Muscle layer of duodenum (tissue), 2 donors: ENCODE measurements at regions not wholly inside any gene's neighbourhood (a gene's known extent, or its start where the extent isn't known, plus 50 kb on each side); places are given as distances from the start of the nearest gene placed in this dataset.
"Not testable (repeated sequence)": the region's sequence is repeated elsewhere in the genome, so short reads cannot be mapped to it uniquely, and the experiment has no call there.

Experiments used
- H3K27ac ChIP-seq: one replicate; pipeline ENCODE4 v1.7.0; 2013; ENCODE audit warnings: mild to moderate bottlenecking, low read length
- H3K27me3 ChIP-seq: one replicate; pipeline ENCODE4 v1.7.0; 2013; ENCODE audit warnings: low read depth, mild to moderate bottlenecking, control low read depth, low read length
- H3K36me3 ChIP-seq, 2 donors: one replicate each; pipeline ENCODE4 v1.7.0; 2013; ENCODE audit warnings: low read length in 2 of 2, control low read depth in 1 of 2, mild to moderate bottlenecking in 1 of 2; ENCODE audit not compliant: insufficient read depth in 2 of 2, control insufficient read depth in 1 of 2
- H3K4me1 ChIP-seq, 2 donors: one replicate each; pipeline ENCODE4 v1.7.0; 2013; ENCODE audit warnings: low read length in 2 of 2, mild to moderate bottlenecking in 2 of 2, control low read depth in 1 of 2, moderate library complexity in 1 of 2; ENCODE audit not compliant: insufficient read depth in 2 of 2, control insufficient read depth in 1 of 2
- H3K4me3 ChIP-seq, 2 donors: one replicate each; pipeline ENCODE4 v1.7.0; 2013; ENCODE audit warnings: low read length in 2 of 2, low read depth in 1 of 2, mild to moderate bottlenecking in 1 of 2
- H3K9me3 ChIP-seq, 2 donors: one replicate each; pipeline ENCODE4 v1.7.0; 2013; ENCODE audit warnings: low read length in 2 of 2, control low read depth in 1 of 2, mild to moderate bottlenecking in 1 of 2; ENCODE audit not compliant: control insufficient read depth in 1 of 2
- donor health status: healthy.

DNA sequence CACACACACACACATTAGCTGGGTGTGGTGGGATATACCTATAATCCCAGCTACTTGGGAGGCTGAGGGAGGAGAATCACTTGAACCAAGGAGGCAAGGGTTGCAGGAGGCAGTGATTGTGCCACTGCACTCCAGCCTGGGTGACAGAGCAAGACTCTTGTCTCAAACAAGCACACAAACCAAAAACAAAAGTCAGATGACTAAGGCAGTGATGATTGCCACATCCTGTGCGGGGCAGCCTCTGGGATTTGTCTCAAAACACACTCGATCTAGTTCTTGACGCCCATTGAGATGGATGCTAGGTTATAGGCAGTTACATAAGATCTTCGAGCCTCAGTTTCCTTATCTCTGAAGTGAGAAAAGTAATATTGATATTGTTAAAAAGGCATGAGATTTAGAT, 57.8 kb upstream of the NBPF8 start:
- not testable (repeated sequence) for H3K9me3 ChIP-seq, H3K36me3 ChIP-seq, H3K27ac ChIP-seq, H3K4me1 ChIP-seq, H3K27me3 ChIP-seq, H3K4me3 ChIP-seq

DNA sequence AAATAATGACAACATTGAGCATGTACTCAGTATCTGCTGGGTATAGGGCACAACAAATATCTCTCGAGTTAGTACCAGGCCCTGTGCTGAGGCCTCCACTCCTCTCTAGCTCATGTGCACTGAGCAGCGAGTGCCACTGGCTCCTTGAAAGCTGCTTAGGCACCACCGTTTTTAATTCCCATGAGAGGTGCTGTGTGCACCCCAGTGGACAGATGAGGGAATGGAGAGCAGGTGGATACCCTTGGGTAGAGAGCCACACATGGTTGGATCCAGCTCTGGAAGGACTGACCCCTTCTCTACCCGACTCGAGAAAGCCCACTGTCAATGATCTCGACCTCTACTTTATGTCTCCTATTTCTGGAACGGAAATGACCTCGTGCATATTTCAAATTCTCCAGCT, 58.7 kb upstream of the NBPF8 start:
- not testable (repeated sequence) for H3K9me3 ChIP-seq, H3K27ac ChIP-seq, H3K27me3 ChIP-seq, H3K36me3 ChIP-seq, H3K4me3 ChIP-seq, H3K4me1 ChIP-seq

DNA sequence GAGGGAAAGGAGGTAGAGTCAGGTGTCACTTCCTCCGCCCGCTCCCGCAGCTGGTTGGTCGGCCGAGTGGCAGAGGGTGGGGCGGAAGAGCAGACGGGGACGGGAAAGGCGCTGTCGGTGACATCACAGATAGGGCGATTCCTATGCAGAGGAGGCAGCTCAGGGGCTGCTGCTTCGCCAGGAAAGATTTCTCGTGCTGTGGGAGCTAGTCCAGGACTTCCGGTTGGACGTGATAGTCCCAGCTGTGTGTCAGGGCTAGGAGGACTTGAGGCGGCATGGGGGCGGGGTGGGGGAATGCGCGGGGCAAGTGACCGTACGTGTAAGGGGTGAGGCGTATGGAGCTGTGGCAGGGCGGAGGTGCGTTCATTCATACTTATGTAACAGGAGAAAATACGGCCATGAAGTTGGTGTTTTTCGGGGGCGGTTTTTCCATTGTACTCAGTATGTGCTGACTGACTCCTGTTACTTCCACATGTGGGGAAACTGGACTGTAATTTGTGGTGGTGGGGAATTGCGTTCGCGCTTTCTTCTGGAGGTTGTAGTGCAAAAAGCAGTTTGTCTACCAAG, 60.1 kb upstream of the NBPF8 start:
- not testable (repeated sequence) for H3K36me3 ChIP-seq, H3K4me1 ChIP-seq, H3K27ac ChIP-seq, H3K27me3 ChIP-seq, H3K9me3 ChIP-seq
- H3K4me3 ChIP-seq, result peak overlapping the region in 1 of 2 donors; percentile 24

DNA sequence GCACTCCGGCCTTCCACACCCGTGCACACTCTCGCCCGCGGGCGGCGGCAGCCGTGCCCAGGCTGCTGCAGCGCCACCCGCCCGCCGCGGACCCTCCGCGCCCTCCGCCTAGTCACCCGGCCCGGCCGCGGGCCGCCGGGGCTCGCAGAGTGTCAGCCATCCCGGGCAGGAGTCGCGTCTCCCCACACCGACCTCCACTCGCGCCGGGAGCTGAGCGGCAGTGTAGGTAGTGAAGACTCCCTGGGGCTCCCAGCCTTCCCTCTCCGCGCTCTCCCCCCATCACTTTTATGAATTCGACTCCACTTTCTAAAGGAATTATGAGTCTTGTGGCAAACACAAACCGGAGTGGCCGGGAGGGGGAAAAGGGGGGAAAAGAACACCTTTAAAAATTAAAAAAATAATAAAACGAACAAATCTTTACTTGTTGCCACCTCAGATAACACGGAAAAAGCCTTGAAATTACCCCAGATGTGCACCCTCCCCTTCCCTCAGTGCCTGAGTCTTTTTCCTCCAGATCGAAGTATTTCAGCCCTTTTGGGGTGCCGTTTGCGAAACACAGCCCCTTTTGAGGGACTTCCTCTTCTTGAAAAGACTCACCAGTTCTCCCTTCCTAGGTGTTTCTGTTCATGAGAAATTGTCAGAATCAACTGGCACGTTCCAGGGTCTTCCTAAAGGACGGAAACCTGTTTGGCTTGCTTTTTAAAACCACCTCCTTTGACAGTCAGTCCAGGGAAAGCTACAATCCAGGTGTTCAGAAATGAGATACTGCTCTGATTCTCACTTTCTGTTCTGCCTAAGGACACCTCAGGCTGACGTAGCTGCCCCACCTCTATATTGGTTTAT, 72.4 kb upstream of the NBPF8 start:
- H3K36me3 ChIP-seq, H3K27ac ChIP-seq, H3K4me1 ChIP-seq, H3K27me3 ChIP-seq, H3K9me3 ChIP-seq: not testable (repeated sequence)
- peak overlapping the region in 1 of 2 donors; percentile 51 for H3K4me3 ChIP-seq

DNA sequence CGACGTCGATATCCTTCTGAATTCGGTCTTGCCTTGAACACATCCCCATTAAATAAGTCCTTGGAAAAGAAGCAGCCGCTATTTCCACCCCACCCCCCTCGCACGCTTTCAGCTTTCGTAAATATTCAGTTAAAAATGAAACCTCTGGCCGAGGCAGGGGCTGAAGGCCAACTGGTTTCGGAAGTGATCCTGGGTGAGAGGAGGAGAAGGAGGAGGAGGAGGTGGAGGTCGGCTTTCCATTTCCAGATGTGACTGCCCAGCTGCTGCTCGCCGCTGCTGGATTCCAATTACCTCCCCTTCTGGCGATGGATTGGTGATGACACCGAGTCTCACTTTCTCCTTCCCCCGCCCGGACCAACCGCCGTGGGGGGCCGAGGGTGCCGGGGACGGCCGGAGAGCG, 73.1 kb upstream of the NBPF8 start:
- not testable (repeated sequence) for H3K27ac ChIP-seq, H3K4me1 ChIP-seq, H3K36me3 ChIP-seq, H3K27me3 ChIP-seq, H3K9me3 ChIP-seq
- peak overlapping the region; percentile 11 to 51 for H3K4me3 ChIP-seq

DNA sequence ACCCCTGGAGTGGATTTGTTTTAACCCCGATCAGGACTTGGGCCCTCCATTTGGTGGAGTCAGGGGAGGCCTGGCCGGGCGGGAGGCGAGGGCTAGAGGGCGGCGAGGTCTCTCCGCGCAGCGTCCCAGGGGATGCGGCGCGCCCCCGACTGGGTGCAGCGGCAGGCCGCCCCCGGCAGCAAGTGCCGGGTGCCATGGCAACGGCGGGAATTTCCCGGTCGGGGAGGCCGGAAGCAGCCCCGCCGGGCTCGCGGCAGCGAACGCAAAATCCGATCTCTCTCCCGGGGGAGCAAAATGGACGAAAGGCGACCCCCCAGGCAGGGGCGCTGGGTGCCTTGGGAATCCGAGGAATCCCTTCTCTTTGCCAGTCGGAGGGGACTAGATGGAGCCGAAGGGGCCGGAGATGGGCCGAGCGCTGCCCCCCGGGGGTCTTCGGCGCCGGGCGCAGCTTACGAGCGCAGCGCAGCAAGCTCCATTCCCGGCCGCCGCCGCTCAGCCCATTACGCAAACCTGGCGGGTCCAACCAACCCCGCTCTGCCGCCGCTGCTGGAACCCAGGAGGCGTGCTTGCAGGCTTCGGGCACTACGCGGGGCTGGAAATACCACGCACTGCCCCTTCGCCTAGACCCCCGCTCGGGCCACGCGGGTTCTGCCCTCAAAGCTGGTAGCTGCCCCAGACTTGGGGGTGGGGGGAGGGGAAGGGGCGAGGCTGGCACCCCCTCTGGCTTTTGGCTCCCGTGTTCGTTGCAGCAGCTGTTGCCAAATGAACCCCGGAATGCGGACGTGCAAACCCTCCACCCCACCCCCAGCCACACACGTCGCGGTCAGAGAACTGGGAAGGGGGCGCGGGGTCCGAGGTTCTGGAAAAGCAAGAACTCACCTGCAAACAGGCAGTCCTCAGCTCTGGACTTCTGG, 73.7 kb upstream of the NBPF8 start:
- H3K4me1 ChIP-seq, H3K27ac ChIP-seq, H3K27me3 ChIP-seq, H3K9me3 ChIP-seq, H3K36me3 ChIP-seq: not testable (repeated sequence)
- H3K4me3 ChIP-seq, result peak overlapping the region in 1 of 2 donors; percentile 51

DNA sequence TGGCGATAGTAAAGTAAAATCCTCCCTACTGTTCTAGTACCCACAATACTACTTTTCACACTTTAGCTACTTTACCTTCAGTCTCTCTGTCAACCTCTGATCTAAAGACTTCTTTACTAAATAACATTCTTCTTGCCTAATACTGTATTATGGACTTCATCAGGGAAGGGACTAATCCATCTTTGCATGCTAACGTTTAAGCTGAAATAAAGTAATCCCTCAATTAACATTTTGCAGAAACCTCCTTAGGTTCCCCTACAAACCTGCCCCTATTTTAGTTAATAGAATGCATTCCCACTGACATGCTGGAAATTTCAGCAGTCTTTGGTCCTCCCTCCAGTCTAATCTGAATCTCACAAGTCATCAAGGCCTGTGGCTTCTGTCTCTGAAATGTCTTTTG, 99.1 kb upstream of the NBPF8 start:
- H3K4me3 ChIP-seq, H3K9me3 ChIP-seq, H3K4me1 ChIP-seq, H3K27me3 ChIP-seq, H3K27ac ChIP-seq, H3K36me3 ChIP-seq: not testable (repeated sequence)

DNA sequence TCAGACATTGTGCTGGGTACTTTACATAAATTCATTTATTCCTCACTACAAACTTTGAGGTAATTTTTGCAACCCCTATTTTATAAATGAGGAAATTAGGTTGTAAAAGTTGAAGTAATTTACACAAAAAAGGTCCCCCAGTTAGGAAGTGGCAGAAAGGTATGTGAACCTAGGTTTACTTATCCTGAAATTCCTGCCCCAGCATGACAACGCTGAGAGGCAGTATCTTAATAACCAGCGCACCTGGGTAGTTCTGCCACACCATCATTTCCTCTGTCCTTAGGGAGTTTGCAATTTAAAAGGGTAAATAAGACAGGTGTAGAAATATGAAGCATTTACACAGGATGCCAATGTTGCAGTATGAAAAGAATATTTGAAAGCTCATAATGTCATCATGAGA, 102.9 kb upstream of the NBPF8 start:
- not testable (repeated sequence) for H3K36me3 ChIP-seq, H3K4me1 ChIP-seq, H3K27me3 ChIP-seq, H3K4me3 ChIP-seq, H3K9me3 ChIP-seq, H3K27ac ChIP-seq

DNA sequence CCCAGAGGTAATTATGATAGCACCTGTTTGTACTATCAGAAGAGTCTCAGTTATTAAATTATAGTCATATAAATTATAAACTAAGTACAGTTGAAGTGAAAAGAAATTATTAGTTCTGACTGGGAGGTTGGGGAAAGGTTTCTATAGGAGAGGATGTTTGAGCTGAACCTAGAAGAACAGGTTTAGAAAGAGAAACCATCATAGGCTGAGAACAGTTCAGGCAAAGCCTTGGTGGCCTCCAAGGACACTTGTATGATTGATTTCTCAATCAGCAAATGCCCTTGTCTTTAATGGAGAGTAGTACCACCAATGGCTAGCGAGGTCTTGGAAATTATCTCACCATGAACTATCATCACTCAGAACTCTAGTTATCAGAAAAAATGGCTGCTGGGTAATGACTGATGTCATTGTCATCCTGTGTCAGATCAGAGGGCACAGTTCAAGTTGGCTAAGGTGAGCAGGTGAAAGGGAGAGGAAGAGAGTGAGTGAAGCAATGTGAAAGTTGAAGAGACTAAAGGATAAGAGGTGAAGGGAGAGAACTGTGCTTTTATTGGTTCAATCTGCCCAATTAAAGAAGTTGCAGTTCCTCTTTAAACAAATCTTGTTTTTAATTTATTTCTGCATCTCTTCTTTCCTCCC, 105.8 kb upstream of the NBPF8 start:
- not testable (repeated sequence) for H3K4me3 ChIP-seq, H3K27me3 ChIP-seq, H3K36me3 ChIP-seq, H3K4me1 ChIP-seq, H3K9me3 ChIP-seq, H3K27ac ChIP-seq

DNA sequence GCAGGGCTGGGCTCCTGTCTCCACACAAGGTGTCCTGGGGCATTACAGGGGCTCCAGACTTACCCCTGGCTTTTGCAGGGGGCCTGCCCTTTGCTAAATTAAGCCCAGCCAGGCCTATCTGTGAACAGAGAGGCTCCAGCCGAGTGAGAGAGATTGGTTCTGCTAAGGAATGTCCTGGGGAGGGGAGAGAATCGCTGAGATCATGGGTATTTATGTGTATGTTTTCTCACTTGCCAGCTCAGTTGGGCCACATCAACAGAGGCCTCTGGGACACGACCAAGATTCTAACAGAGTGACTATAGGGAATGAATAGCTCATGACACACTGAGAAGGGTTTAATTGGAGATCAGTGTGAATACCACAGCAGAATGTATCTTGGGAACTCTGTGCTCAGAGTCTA, 109.8 kb upstream of the NBPF8 start:
- not testable (repeated sequence) for H3K9me3 ChIP-seq, H3K4me1 ChIP-seq, H3K27me3 ChIP-seq, H3K4me3 ChIP-seq, H3K27ac ChIP-seq, H3K36me3 ChIP-seq

DNA sequence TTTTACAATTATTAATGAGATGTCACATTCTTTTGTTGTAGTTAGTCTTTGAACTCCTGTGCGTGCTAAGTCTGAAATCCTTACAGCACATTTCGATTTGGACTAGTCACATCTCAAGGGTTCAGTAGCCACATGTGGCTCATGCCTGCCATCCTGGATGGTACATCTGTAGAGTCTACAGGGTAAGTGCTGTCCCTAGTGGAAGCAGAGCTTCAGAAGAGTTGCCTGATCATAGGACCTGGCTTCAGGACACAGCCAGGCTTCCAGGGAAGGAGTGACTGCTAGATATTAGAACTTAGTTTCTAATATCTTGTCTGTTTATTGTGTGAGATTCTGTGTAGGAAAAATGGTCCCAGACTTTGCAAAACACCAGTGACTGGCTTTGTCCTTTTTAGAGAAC, 110.5 kb upstream of the NBPF8 start:
- H3K9me3 ChIP-seq, H3K27me3 ChIP-seq, H3K4me1 ChIP-seq, H3K27ac ChIP-seq, H3K4me3 ChIP-seq, H3K36me3 ChIP-seq: not testable (repeated sequence)
